ENCODE measurements at regions not wholly inside any gene's neighbourhood (a gene's known extent, or its start where the extent isn't known, plus 50 kb on each side); places are given as distances from the start of the nearest gene placed in this dataset.

- H3K4me1 ChIP-seq (ENCODE audit: low read length): no peaks in the 10 kb centered on the region
- H3K27me3 ChIP-seq (ENCODE audit: low read length): no peaks in the 10 kb centered on the region
- H2AFZ ChIP-seq (ENCODE audit: low read length): no peak overlapping the region
- H4K20me1 ChIP-seq (ENCODE audit: insufficient read depth, low read depth, low read length): no peaks in the 10 kb centered on the region
- DNase-seq: no peak
- H3K27ac ChIP-seq (ENCODE audit: low read length): no peak overlapping the region
- H3K9ac ChIP-seq (ENCODE audit: low read length): no peak overlapping the region
- H3K4me2 ChIP-seq (ENCODE audit: low read depth, low read length, poor library complexity, severe bottlenecking): no peak overlapping the region
- H3K9me3 ChIP-seq (ENCODE audit: low read length): no peaks in the 10 kb centered on the region
- no peak overlapping the region for H3K4me3 ChIP-seq (ENCODE audit: low read length)
- H3K36me3 ChIP-seq (ENCODE audit: insufficient read depth, low read length): no peaks in the 10 kb centered on the region
- H3K79me2 ChIP-seq (ENCODE audit: low read length): no peaks in the 10 kb centered on the region
- H3K9me2 ChIP-seq (replicated peaks; ENCODE audit: insufficient read depth, low read length): no peaks in the 10 kb centered on the region
Observed at GRCh38 chr2:183594150-183594549, 469.9 kb downstream of the NUP35 start.

GRCh38 chr2:183597841-183598240 is 473.6 kb downstream of the NUP35 start:
- Histone ChIP-seq H3K9ac (ENCODE audit: low read length) (no peak overlapping the region), H3K9me2 (replicated peaks; ENCODE audit: insufficient read depth, low read length) (no peaks in the 10 kb centered on the region), H3K4me2 (ENCODE audit: low read depth, low read length, poor library complexity, severe bottlenecking) (no peak overlapping the region), H4K20me1 (ENCODE audit: insufficient read depth, low read depth, low read length) (no peaks in the 10 kb centered on the region), H3K27ac (ENCODE audit: low read length) (no peak overlapping the region), H3K4me3 (ENCODE audit: low read length) (no peak overlapping the region), H3K79me2 (ENCODE audit: low read length) (no peaks in the 10 kb centered on the region), H3K27me3 (ENCODE audit: low read length) (no peaks in the 10 kb centered on the region), H3K9me3 (ENCODE audit: low read length) (no peaks in the 10 kb centered on the region), H2AFZ (ENCODE audit: low read length) (no peak overlapping the region), H3K36me3 (ENCODE audit: insufficient read depth, low read length) (no peaks in the 10 kb centered on the region), H3K4me1 (ENCODE audit: low read length) (no peaks in the 10 kb centered on the region)
- DNase-seq: no peak

DNA sequence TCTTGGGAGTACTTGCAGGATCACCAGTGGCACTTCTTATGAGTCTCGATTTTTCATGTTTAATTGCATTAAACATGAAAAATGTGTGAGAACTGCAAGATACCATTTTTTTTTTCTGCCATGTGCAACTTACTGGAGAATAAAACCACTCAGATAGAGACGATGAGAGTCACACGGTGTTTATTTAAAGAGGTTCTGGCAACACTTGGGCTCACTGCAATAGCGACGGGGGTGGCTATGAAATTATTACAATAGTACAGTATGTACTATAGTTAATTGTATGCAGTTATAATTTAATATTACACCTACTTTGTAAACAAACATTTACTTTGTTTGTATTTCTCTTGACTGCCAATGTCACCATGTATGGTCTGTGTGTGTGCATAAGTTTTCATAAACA is 479.8 kb downstream of the NUP35 start:
- no peaks in the 10 kb centered on the region for H3K36me3 ChIP-seq (ENCODE audit: insufficient read depth, low read length)
- no peak overlapping the region for H2AFZ ChIP-seq (ENCODE audit: low read length)
- H3K79me2 ChIP-seq (ENCODE audit: low read length): no peaks in the 10 kb centered on the region
- H3K9ac ChIP-seq (ENCODE audit: low read length): no peak overlapping the region
- no peaks in the 10 kb centered on the region for H3K27me3 ChIP-seq (ENCODE audit: low read length)
- H3K4me3 ChIP-seq (ENCODE audit: low read length): no peak overlapping the region
- H3K27ac ChIP-seq (ENCODE audit: low read length): no peak overlapping the region
- H3K9me2 ChIP-seq (replicated peaks; ENCODE audit: insufficient read depth, low read length): no peaks in the 10 kb centered on the region
- H3K4me2 ChIP-seq (ENCODE audit: low read depth, low read length, poor library complexity, severe bottlenecking): no peak overlapping the region
- no peak for DNase-seq
- no peaks in the 10 kb centered on the region for H4K20me1 ChIP-seq (ENCODE audit: insufficient read depth, low read depth, low read length)
- H3K9me3 ChIP-seq (ENCODE audit: low read length): no peaks in the 10 kb centered on the region
- no peaks in the 10 kb centered on the region for H3K4me1 ChIP-seq (ENCODE audit: low read length)

DNA sequence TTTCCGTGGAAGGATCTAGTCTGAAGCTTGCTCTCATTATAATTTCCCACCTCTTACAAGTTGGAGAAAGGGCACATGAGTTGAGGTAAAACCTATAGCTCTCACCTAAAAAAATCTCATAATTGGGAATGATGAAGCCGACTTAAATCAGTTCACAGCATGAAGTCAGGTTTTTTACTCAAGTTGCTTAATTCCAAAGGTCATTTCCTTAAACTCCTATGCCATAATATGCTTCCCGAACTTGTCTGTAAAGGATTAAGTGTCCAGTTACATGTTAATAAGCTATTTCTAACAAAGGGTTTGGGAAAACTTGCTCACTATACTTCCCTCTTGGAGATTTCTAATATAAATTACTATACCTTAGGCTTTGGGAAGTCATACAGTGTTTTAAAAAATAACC is 481.2 kb downstream of the NUP35 start:
- Histone ChIP-seq H3K4me2 (ENCODE audit: low read depth, low read length, poor library complexity, severe bottlenecking) (no peak overlapping the region), H2AFZ (ENCODE audit: low read length) (no peak overlapping the region), H3K27ac (ENCODE audit: low read length) (no peak overlapping the region), H3K9me3 (ENCODE audit: low read length) (no peaks in the 10 kb centered on the region), H3K4me1 (ENCODE audit: low read length) (no peaks in the 10 kb centered on the region), H3K9ac (ENCODE audit: low read length) (no peak overlapping the region), H4K20me1 (ENCODE audit: insufficient read depth, low read depth, low read length) (no peaks in the 10 kb centered on the region), H3K4me3 (ENCODE audit: low read length) (no peak overlapping the region), H3K27me3 (ENCODE audit: low read length) (no peaks in the 10 kb centered on the region), H3K79me2 (ENCODE audit: low read length) (no peaks in the 10 kb centered on the region), H3K9me2 (replicated peaks; ENCODE audit: insufficient read depth, low read length) (no peaks in the 10 kb centered on the region), H3K36me3 (ENCODE audit: insufficient read depth, low read length) (no peaks in the 10 kb centered on the region)
- no peak for DNase-seq

GRCh38 chr2:183606022-183606717 is 481.9 kb downstream of the NUP35 start:
- no peaks in the 10 kb centered on the region for H3K27me3 ChIP-seq (ENCODE audit: low read length)
- H3K9ac ChIP-seq (ENCODE audit: low read length): no peak overlapping the region
- no peaks in the 10 kb centered on the region for H3K79me2 ChIP-seq (ENCODE audit: low read length)
- H3K27ac ChIP-seq (ENCODE audit: low read length): no peak overlapping the region
- H3K36me3 ChIP-seq (ENCODE audit: insufficient read depth, low read length): no peaks in the 10 kb centered on the region
- no peaks in the 10 kb centered on the region for H3K9me3 ChIP-seq (ENCODE audit: low read length)
- H3K4me1 ChIP-seq (ENCODE audit: low read length): no peaks in the 10 kb centered on the region
- H3K9me2 ChIP-seq (replicated peaks; ENCODE audit: insufficient read depth, low read length): no peaks in the 10 kb centered on the region
- H3K4me3 ChIP-seq (ENCODE audit: low read length): no peak overlapping the region
- no peak for DNase-seq
- no peak overlapping the region for H2AFZ ChIP-seq (ENCODE audit: low read length)
- no peak overlapping the region for H3K4me2 ChIP-seq (ENCODE audit: low read depth, low read length, poor library complexity, severe bottlenecking)
- H4K20me1 ChIP-seq (ENCODE audit: insufficient read depth, low read depth, low read length): no peaks in the 10 kb centered on the region

DNA sequence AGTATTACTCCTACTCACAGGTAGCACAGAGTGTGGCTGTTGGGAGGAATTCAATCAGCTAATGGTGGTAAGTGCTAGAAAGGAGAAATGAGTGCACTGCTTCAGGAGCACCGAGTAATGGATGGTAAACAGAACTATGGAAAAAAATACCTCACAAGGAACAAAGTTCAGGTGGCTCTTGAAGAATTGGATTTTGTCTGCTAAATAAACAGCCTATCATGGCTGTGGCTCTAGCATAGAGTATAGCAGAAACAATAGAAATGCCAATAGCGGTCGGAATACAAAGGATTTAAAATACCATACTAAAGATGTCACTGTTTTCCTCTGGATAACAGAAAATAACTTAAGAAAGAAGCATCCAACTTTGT is 482.5 kb downstream of the NUP35 start:
- no peaks in the 10 kb centered on the region for H3K27me3 ChIP-seq (ENCODE audit: low read length)
- H3K36me3 ChIP-seq (ENCODE audit: insufficient read depth, low read length): no peaks in the 10 kb centered on the region
- no peak overlapping the region for H2AFZ ChIP-seq (ENCODE audit: low read length)
- H3K9ac ChIP-seq (ENCODE audit: low read length): no peak overlapping the region
- no peaks in the 10 kb centered on the region for H3K9me3 ChIP-seq (ENCODE audit: low read length)
- no peak overlapping the region for H3K4me3 ChIP-seq (ENCODE audit: low read length)
- H4K20me1 ChIP-seq (ENCODE audit: insufficient read depth, low read depth, low read length): no peaks in the 10 kb centered on the region
- no peak for DNase-seq
- H3K9me2 ChIP-seq (replicated peaks; ENCODE audit: insufficient read depth, low read length): no peaks in the 10 kb centered on the region
- no peak overlapping the region for H3K4me2 ChIP-seq (ENCODE audit: low read depth, low read length, poor library complexity, severe bottlenecking)
- no peak overlapping the region for H3K27ac ChIP-seq (ENCODE audit: low read length)
- no peaks in the 10 kb centered on the region for H3K4me1 ChIP-seq (ENCODE audit: low read length)
- no peaks in the 10 kb centered on the region for H3K79me2 ChIP-seq (ENCODE audit: low read length)

GRCh38 chr2:183607995-183608394 is 483.8 kb downstream of the NUP35 start:
- no peak overlapping the region for H2AFZ ChIP-seq (ENCODE audit: low read length)
- H3K27ac ChIP-seq (ENCODE audit: low read length): no peak overlapping the region
- DNase-seq: no peak
- no peaks in the 10 kb centered on the region for H3K9me3 ChIP-seq (ENCODE audit: low read length)
- no peaks in the 10 kb centered on the region for H4K20me1 ChIP-seq (ENCODE audit: insufficient read depth, low read depth, low read length)
- H3K4me1 ChIP-seq (ENCODE audit: low read length): no peaks in the 10 kb centered on the region
- H3K4me2 ChIP-seq (ENCODE audit: low read depth, low read length, poor library complexity, severe bottlenecking): no peak overlapping the region
- no peak overlapping the region for H3K9ac ChIP-seq (ENCODE audit: low read length)
- H3K27me3 ChIP-seq (ENCODE audit: low read length): no peaks in the 10 kb centered on the region
- no peaks in the 10 kb centered on the region for H3K79me2 ChIP-seq (ENCODE audit: low read length)
- no peak overlapping the region for H3K4me3 ChIP-seq (ENCODE audit: low read length)
- no peaks in the 10 kb centered on the region; the same call in 1 of the 2 replicates for H3K9me2 ChIP-seq (replicated peaks; ENCODE audit: insufficient read depth, low read length)
- no peaks in the 10 kb centered on the region for H3K36me3 ChIP-seq (ENCODE audit: insufficient read depth, low read length)

GRCh38 chr2:183608747-183609146 is 484.5 kb downstream of the NUP35 start:
- no peak overlapping the region for H3K27ac ChIP-seq (ENCODE audit: low read length)
- no peaks in the 10 kb centered on the region for H3K27me3 ChIP-seq (ENCODE audit: low read length)
- H3K9ac ChIP-seq (ENCODE audit: low read length): no peak overlapping the region
- no peak overlapping the region for H2AFZ ChIP-seq (ENCODE audit: low read length)
- no peak for DNase-seq
- no peaks in the 10 kb centered on the region for H3K79me2 ChIP-seq (ENCODE audit: low read length)
- no peaks in the 10 kb centered on the region for H3K4me1 ChIP-seq (ENCODE audit: low read length)
- H3K4me2 ChIP-seq (ENCODE audit: low read depth, low read length, poor library complexity, severe bottlenecking): no peak overlapping the region
- H3K36me3 ChIP-seq (ENCODE audit: insufficient read depth, low read length): no peaks in the 10 kb centered on the region
- H3K9me3 ChIP-seq (ENCODE audit: low read length): no peaks in the 10 kb centered on the region
- no peaks in the 10 kb centered on the region for H4K20me1 ChIP-seq (ENCODE audit: insufficient read depth, low read depth, low read length)
- no peaks in the 10 kb centered on the region; the same call in 1 of the 2 replicates for H3K9me2 ChIP-seq (replicated peaks; ENCODE audit: insufficient read depth, low read length)
- no peak overlapping the region for H3K4me3 ChIP-seq (ENCODE audit: low read length)
